ENCODE measurements at regions not wholly inside any gene's neighbourhood (a gene's known extent, or its start where the extent isn't known, plus 50 kb on each side); places are given as distances from the start of the nearest gene placed in this dataset.
A peak's percentile ranks its signal among the peaks of the same experiment; 100 is the strongest.

- no peak overlapping the region for H3K27ac ChIP-seq
- H3K4me1 ChIP-seq, result no peaks in the 10 kb centered on the region
- no peaks in the 10 kb centered on the region for H3K27me3 ChIP-seq
- TF ChIP-seq POLR2A (IDR thresholded peaks at IDR 0.05) (no peak), CTCF (IDR thresholded peaks at IDR 0.05) (no peak)
- WGBS, 2 donors, result 80 to 82% methylated on average over 2 of the region's 2 CpGs
- H3K4me3 ChIP-seq (replicated peaks in 1 of 3), result no peak overlapping the region
- intact Hi-C loops (cut with DNase I), result no loop called here
- no peak for DNase-seq
- no peaks in the 10 kb centered on the region for H3K36me3 ChIP-seq
- no peaks in the 10 kb centered on the region for H3K9me3 ChIP-seq
Observed at GRCh38 chr4:169885893-169886292, 128.1 kb upstream of the HPF1 start.

GRCh38 chr4:169881769-169882168 lies 124.0 kb upstream of the HPF1 start:
- DNase-seq, result no peak
- 77% methylated on average over 1 of the region's 1 CpG; no CpG with 5 or more reads in 1 of the 2 donors for WGBS, 2 donors

DNA sequence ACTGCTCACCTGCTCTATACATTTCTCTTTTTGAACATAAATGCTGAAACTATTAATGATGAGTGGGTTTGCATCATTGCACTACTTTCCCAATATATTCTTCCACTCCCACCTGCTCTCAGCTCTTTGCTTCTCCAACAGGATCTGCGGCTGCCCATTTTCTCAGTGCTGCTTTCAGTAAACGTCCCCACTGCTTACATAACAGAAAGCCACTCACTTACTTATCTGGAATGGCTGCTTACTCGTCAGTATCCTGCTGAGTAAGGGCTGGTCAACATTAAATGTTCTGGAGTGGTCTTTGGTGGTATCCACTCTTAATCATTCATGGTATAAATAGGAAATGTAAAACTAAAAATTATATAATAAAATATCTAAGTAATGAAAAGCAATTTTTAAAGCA lies 112.8 kb upstream of the HPF1 start:
- no peak overlapping the region for H3K4me3 ChIP-seq (replicated peaks in 1 of 3)
- H3K27me3 ChIP-seq, result no peaks in the 10 kb centered on the region
- intact Hi-C loops (cut with DNase I), result no loop called here
- TF ChIP-seq CTCF (IDR thresholded peaks at IDR 0.05), result no peak
- no peak for TF ChIP-seq POLR2A (IDR thresholded peaks at IDR 0.05)
- H3K9me3 ChIP-seq, result no peaks in the 10 kb centered on the region
- H3K27ac ChIP-seq, result peak overlapping the region in 1 of 3 donors; percentile 18
- DNase-seq, result no peak
- no peaks in the 10 kb centered on the region for H3K36me3 ChIP-seq
- WGBS, 2 donors, result 48 to 49% methylated on average over 3 of the region's 3 CpGs
- peaks cover 0 to 5% of the 10 kb centered on the region in 2 donors for H3K4me1 ChIP-seq

More at GRCh38 chr4:169881769-169882168, 124.0 kb upstream of the HPF1 start:
- Histone ChIP-seq H3K9me3 (no peaks in the 10 kb centered on the region), H3K27ac (no peak overlapping the region), H3K4me1 (no peaks in the 10 kb centered on the region), H3K27me3 (no peaks in the 10 kb centered on the region), H3K4me3 (replicated peaks in 1 of 3) (no peak overlapping the region), H3K36me3 (no peaks in the 10 kb centered on the region)
- intact Hi-C loops (cut with DNase I), result no loop called here
- TF ChIP-seq POLR2A (IDR thresholded peaks at IDR 0.05), result no peak

DNA sequence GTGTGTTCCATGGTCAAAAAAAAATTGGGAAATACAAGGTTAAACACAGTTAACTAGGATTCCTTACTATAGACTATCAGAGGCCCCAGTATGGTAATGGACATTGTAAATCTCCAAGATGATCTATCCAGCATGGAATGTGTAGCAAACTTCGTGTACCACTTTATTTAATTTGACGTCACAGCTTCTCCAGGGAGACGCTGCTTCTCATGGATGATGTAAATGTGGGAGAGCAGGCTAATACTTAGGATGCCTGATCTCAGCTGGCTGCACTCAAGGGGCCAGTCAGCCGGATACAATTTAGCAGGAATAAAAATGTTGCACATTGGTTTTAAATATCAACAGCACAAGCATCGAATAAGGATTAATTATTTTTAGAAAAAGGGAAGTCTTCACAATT lies 111.7 kb upstream of the HPF1 start:
- no peaks in the 10 kb centered on the region for H3K36me3 ChIP-seq
- DNase-seq, result peak; percentile 35 to 41
- intact Hi-C loops (cut with DNase I), result no loop called here
- H3K4me3 ChIP-seq (replicated peaks in 1 of 3), result no peak overlapping the region
- no peak for TF ChIP-seq CTCF (IDR thresholded peaks at IDR 0.05)
- H3K4me1 ChIP-seq, result peaks cover 0 to 5% of the 10 kb centered on the region in 2 donors
- no peak overlapping the region for H3K27ac ChIP-seq
- 25 to 39% methylated on average over 5 of the region's 5 CpGs for WGBS, 2 donors
- no peaks in the 10 kb centered on the region for H3K9me3 ChIP-seq
- H3K27me3 ChIP-seq, result no peaks in the 10 kb centered on the region

DNA sequence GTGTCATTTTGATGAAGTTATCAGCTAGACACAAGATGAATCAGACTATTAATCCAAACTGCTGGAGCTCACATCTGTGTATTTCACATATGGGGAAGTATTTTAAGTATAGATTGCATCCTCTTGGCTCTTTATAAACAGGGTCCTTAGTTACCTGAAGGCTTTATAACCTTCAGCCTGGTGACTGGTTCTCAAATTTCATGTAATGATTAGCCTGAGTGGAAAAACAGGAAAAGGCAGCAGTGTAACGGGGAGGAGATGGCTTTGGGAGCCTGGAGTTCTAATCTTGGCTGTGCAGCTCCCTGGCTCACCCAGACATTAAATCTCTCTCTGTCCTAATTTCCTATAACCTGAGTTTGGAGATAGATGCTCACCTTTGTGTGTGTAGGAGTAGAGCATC lies 103.8 kb upstream of the HPF1 start:
- no peak overlapping the region for H3K4me3 ChIP-seq (replicated peaks in 1 of 3)
- H3K36me3 ChIP-seq, result no peaks in the 10 kb centered on the region
- intact Hi-C loops (cut with DNase I), result no loop called here
- H3K4me1 ChIP-seq, result no peaks in the 10 kb centered on the region
- TF ChIP-seq POLR2A (IDR thresholded peaks at IDR 0.05), result no peak
- no peak for TF ChIP-seq CTCF (IDR thresholded peaks at IDR 0.05)
- H3K27ac ChIP-seq, result no peak overlapping the region
- no peaks in the 10 kb centered on the region for H3K9me3 ChIP-seq
- H3K27me3 ChIP-seq, result no peaks in the 10 kb centered on the region
- no peak for DNase-seq
- 50 to 76% methylated on average over 1 of the region's 1 CpG for WGBS, 2 donors

Measured in thyroid gland (tissue), 4 donors.